B cell (primary cell): ENCODE measurements at regions not wholly inside any gene's neighbourhood (a gene's known extent, or its start where the extent isn't known, plus 50 kb on each side); places are given as distances from the start of the nearest gene placed in this dataset.

ENCODE experiments used
- ATAC-seq: fragments of 200-7000 bp; cut with Tn5 transposase; one replicate; pipeline ENCODE4 v1.10.0; 2021; ENCODE audit warnings: low read depth, mild to moderate bottlenecking, moderate number of reproducible peaks, moderate library complexity
- CTCF ChIA-PET: fragments of 350-600 bp; sonication (Branson Sonifier 250); formaldehyde crosslinking; loops from one replicate; lab custom pipeline; 2021; ENCODE audit warnings: antibody characterized with exemption, inconsistent platforms; lab: Charles Lee
- POLR2A ChIA-PET: fragments of 350-600 bp; sonication (Branson Sonifier 250); formaldehyde crosslinking; loops from one replicate; lab custom pipeline; 2021; ENCODE audit warnings: antibody characterized with exemption; lab: Charles Lee
- DNase-seq: peaks from one replicate; pipeline ENCODE4 v3.0.0; 2013
- H2AFZ ChIP-seq: 2 replicates; pipeline ENCODE4 v1.6.1; 2012; ENCODE audit warnings: mild to moderate bottlenecking, low read depth, low read length; ENCODE audit not compliant: insufficient read depth, poor library complexity, severe bottlenecking
- H3K27ac ChIP-seq, 2 donors: 1 replicate in 1 of 2; 2 replicates in 1 of 2; pipeline ENCODE4 v1.5.1; 2012 to 2013; ENCODE audit warnings: low read length in 2 of 2, mild to moderate bottlenecking in 2 of 2, moderate library complexity in 1 of 2
- H3K27me3 ChIP-seq, 4 experiments: fragments of 200-600 bp in 1 of 4; sonication (generic) in 1 of 4; replicated peaks in 1 of 4; 1 replicate in 2 of 4; 2 replicates in 2 of 4; pipeline versions ENCODE4 v1.6.1 to v1.7.0; 2013 to 2016; ENCODE audit warnings: low read length in 3 of 4, mild to moderate bottlenecking in 2 of 4, mixed read lengths in 1 of 4, moderate library complexity in 1 of 4; ENCODE audit not compliant: insufficient read depth in 4 of 4, control insufficient read depth in 3 of 4; ENCODE audit errors: control extremely low read depth in 1 of 4
- H3K36me3 ChIP-seq, 2 experiments: replicated peaks in 1 of 2; 1 replicate in 1 of 2; 2 replicates in 1 of 2; pipeline versions ENCODE4 v1.6.1 to v1.7.1; 2013; ENCODE audit warnings: low read length in 1 of 2; ENCODE audit not compliant: insufficient read depth in 2 of 2, control insufficient read depth in 1 of 2; ENCODE audit errors: control extremely low read depth in 1 of 2, extremely low read depth in 1 of 2
- H3K4me1 ChIP-seq, 2 donors: fragments of 200-600 bp in 1 of 2; sonication (generic) in 1 of 2; 1 replicate in 1 of 2; 2 replicates in 1 of 2; pipeline versions ENCODE4 v1.5.1 to v1.6.1; 2013 to 2017; ENCODE audit warnings: low read length in 2 of 2; ENCODE audit not compliant: control insufficient read depth in 2 of 2, insufficient read depth in 2 of 2
- H3K4me2 ChIP-seq: replicated peaks from 2 replicates; pipeline ENCODE3; 2012; ENCODE audit warnings: mild to moderate bottlenecking, low read depth, low read length; ENCODE audit not compliant: poor library complexity, severe bottlenecking
- H3K4me3 ChIP-seq, 5 experiments: fragments of 200-600 bp in 1 of 5; sonication (generic) in 1 of 5; 1 replicate in 3 of 5; 2 replicates in 2 of 5; pipeline versions ENCODE4 v1.5.1 to v1.7.0; 2011 to 2016; ENCODE audit warnings: low read length in 4 of 5, mild to moderate bottlenecking in 4 of 5, low read depth in 2 of 5, control low read depth in 1 of 5, moderate library complexity in 1 of 5; ENCODE audit not compliant: insufficient read depth in 1 of 5; ENCODE audit errors: control extremely low read depth in 1 of 5, extremely low read depth in 1 of 5
- H3K79me2 ChIP-seq: fragments of 200-600 bp; sonication (generic); one replicate; pipeline ENCODE4 v1.6.0; 2016; ENCODE audit warnings: low read length; ENCODE audit not compliant: control insufficient read depth, insufficient read depth
- H3K9ac ChIP-seq: fragments of 200-600 bp; sonication (generic); 2 replicates; pipeline ENCODE4 v1.6.1; 2017; ENCODE audit warnings: mild to moderate bottlenecking, low read length, moderate library complexity
- H3K9me3 ChIP-seq, 3 donors: one replicate each; pipeline versions ENCODE4 v1.6.1 to v1.7.1; 2013; ENCODE audit warnings: low read length in 2 of 3; ENCODE audit not compliant: control insufficient read depth in 2 of 3, insufficient read depth in 1 of 3; ENCODE audit errors: control extremely low read depth in 1 of 3
- H4K20me1 ChIP-seq: 2 replicates; pipeline ENCODE4 v1.6.0; 2012; ENCODE audit warnings: mild to moderate bottlenecking, low read length; ENCODE audit not compliant: insufficient read depth, control insufficient read depth, poor library complexity, severe bottlenecking
- H3K27ac Mint-ChIP-seq: one replicate; pipeline ENCODE4 v1.8.0; 2021; ENCODE audit warnings: mixed read lengths
- H3K27me3 Mint-ChIP-seq: one replicate; pipeline ENCODE4 v1.8.0; 2021; ENCODE audit warnings: mixed read lengths
- H3K4me1 Mint-ChIP-seq: one replicate; pipeline ENCODE4 v1.8.0; 2021; ENCODE audit warnings: mixed read lengths
- H3K4me3 Mint-ChIP-seq: one replicate; pipeline ENCODE4 v1.8.0; 2021; ENCODE audit warnings: mixed read lengths
- H3K9me3 Mint-ChIP-seq: one replicate; pipeline ENCODE4 v1.8.0; 2022; ENCODE audit warnings: mixed read lengths; ENCODE audit not compliant: insufficient read depth
- EZH2 ChIP-seq: IDR thresholded peaks from 2 replicates; pipeline ENCODE4 v1.6.1; 2012; ENCODE audit warnings: borderline replicate concordance, low read depth, mild to moderate bottlenecking, moderate library complexity, low read length; ENCODE audit not compliant: insufficient read depth, poor library complexity, severe bottlenecking
- WGBS: methylation state at CpG from one replicate; pipeline ENCODE4 v1.1.5; 2013; ENCODE audit warnings: missing lambda C conversion rate; ENCODE audit not compliant: insufficient coverage; 5-methylcytosine and 5-hydroxymethylcytosine counted together
- intact Hi-C: fragments of 100-400 bp; cut with micrococcal nuclease; formaldehyde crosslinking; loops from one replicate; pipeline ENCODE4 v1.10.0; 2022
- TF ChIP-seq, protein P1 (sequence below): fragments of 200-600 bp; IDR thresholded peaks from one replicate; pipeline ENCODE4 v1.8.0; 2022; ENCODE audit warnings: antibody characterized with exemption, mild to moderate bottlenecking

DNA sequence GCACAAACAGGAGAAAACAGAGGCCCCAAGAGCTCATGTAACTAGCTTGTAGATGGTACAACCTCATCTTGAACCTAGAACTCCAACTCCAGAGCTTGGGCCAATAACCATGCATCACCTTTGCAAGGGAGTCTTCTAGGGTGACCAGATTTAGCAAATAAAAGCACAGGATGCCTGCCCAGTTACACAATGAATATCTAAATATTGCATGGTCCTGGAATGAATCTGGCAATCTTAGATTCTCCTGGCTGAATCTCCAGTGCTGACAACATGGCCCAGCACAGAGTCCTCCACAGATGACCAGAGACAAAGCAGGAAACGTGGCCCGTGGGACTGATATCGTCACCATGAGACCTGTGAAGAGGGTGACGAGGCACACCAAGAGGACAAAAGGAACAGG is 494.1 kb downstream of the PREX1 start:
- H3K4me3 Mint-ChIP-seq = no peak overlapping the region
- no peaks in the 10 kb centered on the region for H4K20me1 ChIP-seq
- POLR2A ChIA-PET = no interaction called here
- no peak for ATAC-seq
- no peak overlapping the region for H3K4me2 ChIP-seq
- intact Hi-C loops = no loop called here
- H3K4me1 ChIP-seq = no peaks in the 10 kb centered on the region
- no peak for DNase-seq
- H3K4me1 Mint-ChIP-seq = peaks cover 1% of the 10 kb centered on the region
- H3K27me3 ChIP-seq = peaks cover 0 to 8% (median 0%) of the 10 kb centered on the region in 4 experiments
- H3K27me3 Mint-ChIP-seq = peaks cover 29% of the 10 kb centered on the region
- H3K4me3 ChIP-seq = no peak overlapping the region
- H3K9me3 Mint-ChIP-seq = no peaks in the 10 kb centered on the region
- no peak overlapping the region for H3K9ac ChIP-seq
- no peak overlapping the region for H3K27ac Mint-ChIP-seq
- CTCF ChIA-PET = no interaction called here
- no peaks in the 10 kb centered on the region for H3K36me3 ChIP-seq
- no peaks in the 10 kb centered on the region for H3K79me2 ChIP-seq
- H3K9me3 ChIP-seq = no peaks in the 10 kb centered on the region
- H3K27ac ChIP-seq = no peak overlapping the region
- TF ChIP-seq, protein P1, sequence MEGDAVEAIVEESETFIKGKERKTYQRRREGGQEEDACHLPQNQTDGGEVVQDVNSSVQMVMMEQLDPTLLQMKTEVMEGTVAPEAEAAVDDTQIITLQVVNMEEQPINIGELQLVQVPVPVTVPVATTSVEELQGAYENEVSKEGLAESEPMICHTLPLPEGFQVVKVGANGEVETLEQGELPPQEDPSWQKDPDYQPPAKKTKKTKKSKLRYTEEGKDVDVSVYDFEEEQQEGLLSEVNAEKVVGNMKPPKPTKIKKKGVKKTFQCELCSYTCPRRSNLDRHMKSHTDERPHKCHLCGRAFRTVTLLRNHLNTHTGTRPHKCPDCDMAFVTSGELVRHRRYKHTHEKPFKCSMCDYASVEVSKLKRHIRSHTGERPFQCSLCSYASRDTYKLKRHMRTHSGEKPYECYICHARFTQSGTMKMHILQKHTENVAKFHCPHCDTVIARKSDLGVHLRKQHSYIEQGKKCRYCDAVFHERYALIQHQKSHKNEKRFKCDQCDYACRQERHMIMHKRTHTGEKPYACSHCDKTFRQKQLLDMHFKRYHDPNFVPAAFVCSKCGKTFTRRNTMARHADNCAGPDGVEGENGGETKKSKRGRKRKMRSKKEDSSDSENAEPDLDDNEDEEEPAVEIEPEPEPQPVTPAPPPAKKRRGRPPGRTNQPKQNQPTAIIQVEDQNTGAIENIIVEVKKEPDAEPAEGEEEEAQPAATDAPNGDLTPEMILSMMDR = no peak
- no peak for TF ChIP-seq EZH2
- H2AFZ ChIP-seq = no peak overlapping the region
- WGBS = 92% methylated on average over 4 of the region's 4 CpGs

DNA sequence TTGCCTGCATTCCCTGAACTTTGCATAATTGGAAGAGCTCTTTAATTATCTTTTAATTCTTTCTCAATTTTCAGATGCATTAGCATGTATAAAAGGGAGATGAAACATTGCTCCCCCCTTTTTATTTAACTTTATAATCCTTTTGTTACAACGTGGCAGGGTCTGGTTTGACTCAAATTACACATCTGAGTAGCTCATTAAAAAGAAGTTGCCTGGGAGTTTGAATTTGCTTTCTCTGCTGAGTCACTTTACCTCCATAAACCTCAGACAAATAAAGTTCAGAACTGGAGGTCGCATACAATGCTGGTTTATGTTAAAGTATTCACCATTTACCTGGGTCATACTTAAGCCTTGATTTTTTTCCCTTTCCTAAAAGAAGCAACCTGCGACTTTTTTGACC is 495.2 kb downstream of the PREX1 start:
- Histone ChIP-seq H3K4me2 (no peak overlapping the region), H4K20me1 (no peaks in the 10 kb centered on the region), H3K79me2 (no peaks in the 10 kb centered on the region), H3K4me1 (no peaks in the 10 kb centered on the region), H3K27me3 (peaks cover 0 to 8% (median 0%) of the 10 kb centered on the region in 4 experiments), H3K36me3 (no peaks in the 10 kb centered on the region), H3K4me3 (no peak overlapping the region), H3K9ac (no peak overlapping the region), H3K27ac (no peak overlapping the region), H2AFZ (no peak overlapping the region), H3K9me3 (no peaks in the 10 kb centered on the region)
- Mint-ChIP-seq H3K4me3 (no peak overlapping the region), H3K9me3 (no peaks in the 10 kb centered on the region), H3K27me3 (peaks cover 26% of the 10 kb centered on the region), H3K4me1 (no peaks in the 10 kb centered on the region), H3K27ac (no peak overlapping the region)
- POLR2A ChIA-PET = no interaction called here
- no peak for DNase-seq
- no peak for ATAC-seq
- intact Hi-C loops = no loop called here
- CTCF ChIA-PET = interaction anchor here (0.9 kb wide), 1 partner anchor 11 kb away, joined by 3 read pairs; no protein-coding TSS in a partner anchor
- no CpG with 5 or more reads among the region's 3 CpGs for WGBS
- TF ChIP-seq, protein P1 = no peak
